NCI-H2227 (cell line): ENCODE measurements at regions not wholly inside any gene's neighbourhood (a gene's known extent, or its start where the extent isn't known, plus 50 kb on each side); places are given as distances from the start of the nearest gene placed in this dataset.

ENCODE experiments used
- DNase-seq: peaks from one replicate; lab custom pipeline; 2025; ENCODE audit not compliant: unreplicated experiment; lab: John Stamatoyannopoulos, UW

DNA sequence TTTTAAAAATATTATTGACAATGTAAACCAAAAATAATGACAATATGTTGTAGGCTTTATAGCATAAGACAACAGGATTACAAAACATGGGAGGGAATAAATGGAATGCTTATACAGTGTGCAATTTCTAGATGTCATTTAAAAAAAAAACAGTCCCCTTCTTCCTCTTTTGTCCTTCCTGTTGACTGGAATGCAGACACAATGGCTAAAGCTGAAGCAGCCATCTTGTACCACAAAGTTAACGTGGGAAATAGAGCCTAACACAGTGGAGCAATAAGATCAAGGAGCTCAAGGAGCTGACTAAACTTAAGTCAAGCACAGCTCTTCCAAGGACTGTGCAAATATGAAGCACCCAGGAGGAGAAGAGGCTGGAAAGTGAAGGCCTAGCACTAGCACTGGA, 208.1 kb downstream of the ARHGAP12 start:
- no peak for DNase-seq

DNA sequence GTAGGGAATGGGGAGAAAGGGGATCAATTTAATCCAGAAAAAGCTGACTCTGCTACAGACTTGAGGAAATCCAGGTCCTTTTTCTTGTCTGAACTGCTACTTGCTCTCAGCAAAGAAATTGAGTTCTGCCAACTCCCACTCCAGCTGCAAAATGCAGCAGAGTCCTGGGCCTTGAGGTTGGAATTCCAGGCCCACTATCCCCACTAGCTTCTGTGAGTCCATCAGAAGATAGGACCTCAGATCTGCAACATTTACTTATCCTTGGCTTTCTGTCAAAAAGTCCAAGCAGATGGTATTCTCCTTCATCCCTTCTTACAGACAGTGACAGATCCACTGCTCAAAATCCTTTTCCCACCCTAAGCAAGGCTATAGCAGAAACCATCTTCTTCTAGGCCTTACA, 219.2 kb downstream of the ARHGAP12 start:
- DNase-seq: no peak

DNA sequence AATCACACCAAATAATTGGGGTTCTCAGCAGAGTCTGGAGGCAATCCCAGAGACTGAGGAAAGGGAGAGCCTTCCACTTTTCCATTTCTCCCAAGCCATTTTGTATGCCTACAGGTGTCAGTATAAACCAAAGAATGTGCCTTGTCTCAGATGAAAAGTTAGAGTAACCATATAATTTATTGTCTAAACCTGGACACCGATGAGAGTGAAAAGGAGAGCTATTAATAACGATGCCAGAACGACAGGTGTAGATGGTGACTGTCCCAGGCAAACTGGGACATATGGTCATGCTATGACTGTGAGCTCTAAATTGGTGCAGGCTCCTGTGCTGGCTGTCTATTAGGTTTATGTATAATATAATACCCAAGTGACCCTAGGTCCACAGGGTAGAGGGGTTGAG, 219.6 kb downstream of the ARHGAP12 start:
- no peak for DNase-seq

DNA sequence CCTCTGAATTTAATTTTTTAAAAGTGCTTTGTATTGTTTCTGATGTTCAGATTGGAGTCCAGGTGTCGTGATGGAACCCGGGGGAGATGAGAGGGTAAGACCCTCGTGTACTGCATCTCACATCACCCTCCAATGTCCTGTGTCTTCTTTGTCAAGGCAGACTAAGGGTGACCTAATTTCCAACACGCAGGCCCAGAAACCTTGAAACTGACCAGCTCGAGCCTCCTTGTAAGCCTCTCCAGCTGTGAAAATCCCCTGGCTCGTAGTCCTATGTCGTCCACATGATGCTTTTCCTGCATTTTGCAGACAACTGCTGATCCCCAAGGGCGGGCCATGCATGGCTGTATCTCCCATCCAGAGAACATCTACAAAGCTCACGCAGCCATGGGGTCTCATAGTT, 220.2 kb downstream of the ARHGAP12 start:
- DNase-seq: no peak

DNA sequence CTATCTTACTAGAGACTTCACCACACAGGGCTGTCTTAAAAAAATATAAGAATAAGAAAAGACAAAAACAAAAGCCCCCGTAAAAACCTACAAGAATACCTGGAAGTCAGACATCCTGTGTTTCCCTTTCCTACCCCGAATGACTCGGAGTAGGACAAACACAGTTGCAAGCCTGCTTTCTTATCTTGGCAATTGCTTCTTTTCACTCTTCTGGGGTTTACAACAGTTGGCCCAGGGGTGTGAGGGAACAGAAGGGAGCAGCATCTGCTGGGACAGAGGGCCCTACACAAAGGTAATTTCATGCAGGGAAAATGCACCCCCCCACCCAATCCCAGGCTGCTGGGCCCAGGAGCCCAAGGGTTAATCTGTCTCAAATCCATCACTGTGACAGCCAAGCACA, 220.6 kb downstream of the ARHGAP12 start:
- DNase-seq: no peak

DNA sequence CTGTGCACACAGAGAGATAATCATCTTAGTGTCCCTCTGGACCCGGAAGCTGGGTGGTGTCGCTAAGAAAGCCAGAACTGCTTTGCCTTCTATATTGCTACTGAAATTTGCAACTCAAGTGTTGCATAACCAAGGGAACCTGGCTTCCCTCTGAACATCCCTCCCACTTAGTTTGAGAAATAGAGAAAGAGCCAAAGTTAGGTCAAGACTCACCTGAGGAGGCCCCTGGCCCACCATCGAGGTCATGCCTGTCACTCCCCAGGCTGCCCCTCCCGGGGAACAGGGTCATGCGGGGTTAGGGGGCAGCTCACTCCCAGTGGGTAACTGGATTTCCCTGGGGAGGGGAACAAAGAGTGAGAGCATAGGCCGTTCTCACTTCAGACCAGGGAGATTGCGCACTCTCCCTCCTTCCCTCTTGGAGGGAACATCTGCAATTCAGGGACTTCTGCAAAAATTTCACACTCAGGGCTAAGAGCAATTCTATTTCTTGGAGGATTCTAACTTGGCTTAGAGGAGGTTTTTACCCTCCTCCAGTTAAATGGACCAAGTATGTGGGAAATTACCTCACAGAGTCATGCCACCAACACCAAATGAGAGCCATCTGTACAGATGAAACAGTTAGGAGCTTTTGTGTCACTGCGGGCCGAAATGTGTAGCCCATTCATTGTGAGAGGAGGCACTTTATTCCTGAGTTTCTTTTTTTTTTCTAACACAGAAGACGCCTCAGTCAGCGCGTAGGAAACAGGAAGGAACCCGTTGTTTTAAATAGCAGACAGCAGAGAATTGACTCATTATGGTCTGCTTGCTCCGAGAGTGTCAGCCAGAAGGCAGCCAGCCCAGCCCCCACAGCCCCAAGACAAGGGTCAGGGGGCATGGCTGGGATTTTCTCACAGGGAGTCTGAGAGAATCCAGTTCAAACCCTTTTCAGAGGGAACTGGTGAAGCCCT, 221.3 kb downstream of the ARHGAP12 start:
- DNase-seq: peak; percentile 13

DNA sequence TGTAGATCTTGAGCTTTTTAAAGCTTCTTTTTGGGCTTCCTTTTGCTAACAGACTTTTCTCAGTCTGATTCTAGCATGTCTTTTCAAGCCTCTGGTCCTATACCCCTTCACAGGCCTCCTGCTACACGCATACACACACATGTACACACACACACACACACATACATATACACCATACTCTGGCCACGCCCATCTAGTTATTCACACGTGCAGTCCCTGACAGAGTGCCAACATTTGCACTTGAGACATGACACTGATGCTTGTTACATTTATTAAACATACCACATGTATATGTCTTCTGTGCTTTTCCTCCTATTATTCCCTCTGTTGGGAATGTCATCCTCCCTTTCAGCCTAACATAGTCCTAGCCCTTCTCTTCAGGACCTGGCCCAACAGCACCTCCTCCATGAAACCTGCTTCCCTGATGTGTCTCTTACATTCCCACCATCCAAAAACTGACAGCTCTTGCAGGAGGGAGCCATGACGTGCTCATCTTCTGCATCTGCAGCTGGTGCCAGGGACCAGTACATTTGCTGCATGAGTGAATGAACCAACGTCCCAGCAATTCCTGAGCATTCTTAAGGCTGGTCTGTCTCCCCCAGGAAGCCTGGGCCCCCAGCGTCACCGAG, 222.1 kb downstream of the ARHGAP12 start:
- DNase-seq: no peak

DNA sequence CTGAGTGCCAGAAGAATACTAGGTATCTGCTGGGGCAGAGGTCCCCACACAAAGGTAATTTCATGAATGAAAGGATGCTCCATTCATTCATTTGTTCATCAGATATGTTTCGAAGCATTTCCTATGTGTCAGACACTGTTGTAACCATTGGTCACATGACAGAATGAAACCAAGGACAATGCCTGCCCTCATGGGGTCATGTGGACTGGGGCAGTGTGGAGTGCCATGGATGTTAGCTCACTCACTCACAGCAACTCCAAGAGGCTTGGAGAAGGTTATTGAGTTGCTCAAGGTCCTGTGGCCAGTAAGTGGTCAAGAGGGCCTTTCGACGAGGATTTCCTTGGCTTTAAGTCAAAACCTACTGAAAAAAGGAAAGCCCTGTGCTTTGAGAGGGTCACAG, 223.5 kb downstream of the ARHGAP12 start:
- no peak for DNase-seq

DNA sequence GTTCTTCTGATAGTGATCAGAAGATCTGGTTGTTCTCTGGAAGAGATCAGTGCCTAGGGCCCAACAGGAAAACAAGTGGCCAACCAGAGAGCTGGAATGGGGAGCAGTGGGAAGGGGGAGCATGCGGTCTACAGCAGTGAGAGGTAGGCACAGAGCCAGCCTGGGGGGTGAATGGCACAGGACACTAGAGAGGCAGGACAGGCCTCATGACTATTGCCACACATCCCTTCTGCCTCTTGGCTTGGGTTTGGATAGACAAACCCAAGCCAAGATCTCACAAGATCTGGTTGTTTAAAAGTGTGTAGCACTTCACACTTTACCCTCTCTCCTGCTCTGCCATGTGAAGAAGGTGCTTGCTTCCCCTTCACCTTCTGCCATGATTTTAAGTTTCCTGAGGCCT, 224.4 kb downstream of the ARHGAP12 start:
- no peak for DNase-seq

DNA sequence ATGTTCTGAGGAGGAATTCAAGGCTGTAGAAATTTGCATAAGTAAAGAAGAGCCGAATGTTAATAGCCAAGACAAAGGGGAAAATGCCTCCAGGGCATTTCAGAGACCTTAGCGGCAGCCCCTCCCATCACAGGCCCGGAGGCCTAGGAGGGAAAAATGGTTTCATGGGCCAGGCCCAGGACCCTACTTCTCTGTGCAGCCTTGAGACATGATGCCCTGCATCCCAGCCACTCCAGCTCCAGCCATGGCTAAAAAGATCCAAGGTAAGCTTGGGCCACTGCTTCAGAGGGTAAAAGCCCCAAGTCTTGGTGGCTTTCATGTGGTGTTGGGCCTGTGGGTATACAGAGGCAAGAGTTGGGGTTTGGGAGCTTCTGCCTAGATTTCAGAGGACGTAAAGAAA, 225.7 kb downstream of the ARHGAP12 start:
- no peak for DNase-seq

DNA sequence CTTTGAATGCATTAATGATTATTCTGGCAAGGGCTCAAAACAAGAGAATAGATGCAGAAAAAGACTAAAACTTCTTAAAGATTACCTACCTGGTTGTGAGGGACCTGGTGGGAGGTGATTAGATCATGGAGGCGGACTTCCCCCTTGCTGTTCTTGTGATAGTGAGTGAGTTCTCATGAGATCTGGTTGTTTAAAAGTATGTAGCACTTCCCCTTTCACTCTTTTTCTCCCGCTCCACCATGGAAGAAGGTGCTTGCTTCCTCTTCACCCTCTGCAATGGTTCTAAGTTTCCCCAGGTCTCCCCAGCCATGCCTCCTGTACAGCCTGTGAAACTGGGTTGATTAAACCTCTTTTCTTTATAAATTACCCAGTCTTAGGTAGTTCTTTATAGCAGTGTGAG, 226.6 kb downstream of the ARHGAP12 start:
- DNase-seq: no peak

DNA sequence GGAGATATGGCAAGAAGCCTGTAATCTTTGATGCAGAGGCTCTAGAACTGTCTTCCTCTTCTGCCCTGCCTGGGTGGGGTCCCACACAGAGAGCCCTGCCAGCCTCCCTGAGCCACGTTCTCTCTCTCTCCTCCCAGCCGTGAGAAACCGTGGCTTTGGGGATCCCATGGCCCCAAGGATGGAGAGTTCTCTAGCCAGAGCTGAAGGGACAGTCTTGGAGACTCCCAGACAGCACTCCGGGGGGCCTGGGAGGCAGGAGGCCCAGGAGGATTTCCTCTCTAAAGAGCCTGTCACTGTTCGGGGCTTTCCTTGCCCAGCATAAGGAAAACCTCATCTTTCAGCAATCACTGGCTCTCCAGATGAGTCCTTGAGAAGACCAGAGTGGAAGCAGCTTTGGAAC, 227.1 kb downstream of the ARHGAP12 start:
- no peak for DNase-seq

DNA sequence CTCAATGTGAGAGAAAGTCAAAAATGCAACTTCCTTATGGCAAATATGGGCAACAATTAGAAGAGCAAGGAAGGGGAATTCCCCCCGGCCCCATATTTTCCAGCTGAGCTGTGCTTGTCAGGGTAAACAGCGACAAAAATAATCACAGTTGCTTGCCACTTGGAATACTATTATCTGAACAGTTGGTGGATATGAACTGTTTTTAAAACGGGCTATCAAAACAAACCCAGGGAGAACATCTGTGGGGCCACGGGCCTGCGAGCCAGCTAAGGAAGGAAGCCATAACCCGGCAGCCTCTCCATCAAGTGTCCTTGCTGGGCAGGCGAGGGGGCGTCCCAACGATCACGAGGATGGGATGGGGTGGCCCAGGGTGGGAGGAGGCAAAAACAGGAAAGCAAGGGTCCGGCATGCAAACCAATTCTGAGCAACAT, 228.4 kb downstream of the ARHGAP12 start:
- no peak for DNase-seq

DNA sequence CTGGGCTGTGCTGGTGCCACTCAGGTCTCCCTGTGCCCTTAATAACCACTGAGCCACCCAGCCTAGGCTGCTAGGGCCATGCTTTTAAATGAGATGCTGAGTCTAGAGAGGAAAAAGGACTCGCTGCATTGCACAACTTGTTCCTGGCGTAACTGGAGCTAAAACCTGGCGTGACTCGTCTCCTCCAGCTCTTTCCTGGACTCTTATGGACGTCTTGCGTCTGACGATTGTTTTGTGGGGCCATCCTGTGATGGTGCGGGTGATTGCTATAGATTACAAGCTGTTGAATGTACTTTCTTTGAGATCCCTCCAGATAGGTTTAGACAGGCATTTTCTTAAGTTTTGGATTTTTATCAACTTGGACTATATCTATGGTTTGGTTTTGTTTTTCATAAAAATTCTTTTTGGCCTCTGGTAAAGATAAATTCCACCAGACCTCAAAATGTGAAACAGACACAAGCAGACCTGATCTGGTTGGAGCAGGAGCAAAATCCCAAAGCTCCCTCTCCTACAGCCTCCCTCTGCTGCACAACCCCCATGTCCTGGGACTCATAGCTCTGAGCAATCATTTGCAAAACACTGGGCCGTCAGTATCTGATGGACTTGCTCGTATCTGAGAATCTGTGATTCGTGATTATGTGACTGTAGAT, 230.3 kb downstream of the ARHGAP12 start:
- no peak for DNase-seq

DNA sequence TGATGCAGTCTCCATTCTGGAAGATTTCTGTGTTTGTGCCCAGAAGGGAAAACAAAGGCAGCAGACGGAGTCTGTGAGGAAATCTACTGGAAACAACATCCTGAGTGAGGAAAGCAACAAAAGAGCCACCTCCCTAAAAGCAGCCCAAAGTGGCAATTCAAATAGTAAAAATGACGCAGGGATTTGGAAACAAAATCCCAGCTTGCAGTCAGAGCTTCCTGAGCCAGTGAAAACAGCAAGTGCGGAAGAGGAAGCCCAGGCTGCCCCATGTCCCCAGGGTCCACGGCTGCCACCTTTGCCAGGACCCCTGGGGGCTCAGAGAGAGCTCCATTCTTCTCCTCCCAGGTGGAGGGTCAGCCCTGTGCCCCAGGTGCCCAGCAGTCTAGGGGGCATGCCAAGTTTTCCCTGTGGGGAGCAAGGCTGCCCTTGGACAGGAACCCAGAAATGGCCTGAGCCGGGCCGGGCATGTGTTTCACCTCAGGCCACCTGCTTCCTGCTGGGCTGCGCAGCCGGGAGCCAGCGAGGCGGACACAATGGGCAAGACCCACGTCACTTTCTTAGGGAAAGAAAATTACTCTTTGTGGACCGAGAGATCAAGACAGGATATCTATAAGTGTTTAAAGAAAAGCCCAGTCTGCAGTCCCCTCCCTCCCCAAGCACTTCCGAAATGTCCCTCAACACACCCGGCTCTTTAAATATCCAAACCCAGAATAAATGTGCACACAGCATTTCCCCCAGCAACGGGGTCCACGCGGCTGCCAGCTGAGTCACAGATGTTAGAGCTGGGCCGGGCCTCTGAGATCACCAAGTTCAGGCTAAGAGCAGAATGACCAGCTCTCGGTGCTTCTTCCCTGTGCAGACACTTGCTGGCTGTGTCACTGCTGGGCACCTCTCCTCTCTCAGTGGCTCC, 231.1 kb downstream of the ARHGAP12 start:
- no peak for DNase-seq

DNA sequence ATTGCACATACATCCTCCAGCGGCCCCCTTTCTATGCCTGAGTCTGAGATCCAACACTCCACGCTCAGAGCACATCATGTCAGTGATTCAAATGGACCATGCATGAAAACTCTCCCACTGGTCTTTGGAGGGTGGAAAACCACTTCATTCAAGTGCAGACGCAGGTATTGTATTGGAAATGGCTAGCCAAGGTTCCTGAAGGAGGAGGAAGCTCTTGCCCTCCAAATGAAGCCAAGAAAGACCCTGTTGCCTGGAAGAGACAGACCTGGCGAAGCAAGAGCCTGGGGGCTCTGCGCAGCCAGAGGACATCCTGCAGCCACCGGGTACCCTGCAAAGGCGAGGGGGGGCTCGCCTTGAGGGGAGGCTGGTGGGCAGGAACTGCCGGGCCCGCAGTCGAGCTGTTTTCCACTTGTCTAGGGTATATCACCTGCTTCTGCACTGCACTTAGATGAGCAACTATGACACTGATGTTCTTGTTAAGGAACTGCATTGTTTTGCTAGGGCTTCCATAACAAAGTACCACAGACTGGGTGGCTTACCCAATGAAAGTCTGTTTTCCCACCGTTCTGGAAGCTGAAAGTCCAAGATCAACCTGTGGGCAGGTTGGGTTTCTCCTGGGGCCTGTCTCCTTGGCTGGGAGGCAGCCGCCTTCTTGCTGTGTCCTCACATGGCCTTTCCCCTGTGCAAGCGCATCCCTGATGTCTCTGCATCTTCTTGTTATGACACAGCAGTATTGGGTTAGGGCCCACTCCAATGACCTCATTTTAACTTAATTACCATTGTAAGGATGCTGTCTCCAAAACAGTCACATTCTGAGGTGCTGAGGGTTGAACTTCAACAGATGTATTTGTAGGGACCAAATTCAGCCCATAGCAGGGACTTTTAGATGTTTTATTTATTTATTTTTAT, 233.4 kb downstream of the ARHGAP12 start:
- no peak for DNase-seq

DNA sequence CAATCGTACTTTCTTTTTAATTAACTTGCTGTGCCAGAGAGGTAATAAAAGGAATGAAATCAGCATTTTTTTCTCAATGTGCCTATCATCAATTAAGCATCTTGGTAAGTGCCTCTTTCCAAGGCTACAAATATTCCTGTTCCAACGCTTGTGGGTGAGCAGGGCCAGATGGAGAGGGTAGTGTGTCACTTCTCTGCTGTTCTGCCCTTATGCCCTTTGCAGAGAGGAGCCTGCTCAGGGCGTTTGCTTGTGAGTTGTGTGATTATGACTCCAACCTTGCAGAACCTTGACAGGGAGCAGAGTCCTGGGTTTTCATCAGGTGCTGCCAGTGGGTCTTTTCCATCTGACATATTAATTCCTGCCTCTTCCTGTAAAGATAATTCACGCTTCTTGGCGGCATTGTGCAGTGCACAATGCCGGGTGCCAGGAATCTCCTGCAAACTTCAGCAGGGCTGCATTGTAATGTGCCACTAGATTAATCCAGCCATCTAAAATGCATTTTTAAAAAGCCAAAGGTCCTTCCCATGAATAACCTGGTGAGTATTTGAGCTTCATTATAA, 234.4 kb downstream of the ARHGAP12 start:
- no peak for DNase-seq

DNA sequence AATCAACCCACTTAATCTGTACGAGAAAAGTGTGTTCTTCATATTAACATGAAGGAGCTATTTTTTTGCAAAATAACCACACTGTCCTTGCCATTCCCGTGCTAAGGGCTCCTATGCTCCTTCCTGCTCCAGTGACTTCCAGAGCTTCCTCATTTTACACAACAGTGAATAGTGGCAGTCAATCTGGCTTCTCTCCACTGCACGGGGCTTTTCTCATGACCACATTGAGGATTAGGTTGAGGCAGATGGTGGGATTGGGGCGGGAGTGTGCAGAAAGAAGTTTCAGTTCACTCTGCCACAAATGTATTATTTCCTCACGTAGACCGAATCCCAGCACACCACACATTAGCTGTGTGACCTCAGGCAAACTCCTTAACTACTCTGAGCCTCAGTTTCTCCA, 235.1 kb downstream of the ARHGAP12 start:
- no peak for DNase-seq

DNA sequence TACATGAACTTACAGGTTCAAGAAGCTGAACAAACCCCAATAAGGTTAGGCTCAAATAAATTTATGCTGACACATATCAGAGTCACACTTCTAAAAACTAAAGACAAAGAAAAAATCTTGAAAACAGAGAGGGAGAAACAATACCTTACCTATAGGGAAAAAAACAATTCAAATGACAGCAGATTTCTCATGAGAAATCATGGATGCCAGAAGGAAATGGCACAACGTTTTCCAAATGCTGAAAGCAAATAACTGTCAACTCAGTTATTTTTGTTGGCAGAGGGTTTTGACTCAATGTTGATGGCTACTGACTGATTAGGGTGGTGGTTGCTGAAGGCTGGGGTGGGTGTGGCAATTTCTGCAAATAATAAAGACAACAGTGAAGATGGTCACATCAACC, 239.4 kb downstream of the ARHGAP12 start:
- DNase-seq: no peak
